ENCODE measurements at regions not wholly inside any gene's neighbourhood (a gene's known extent, or its start where the extent isn't known, plus 50 kb on each side); places are given as distances from the start of the nearest gene placed in this dataset.
A peak's percentile ranks its signal among the peaks of the same experiment; 100 is the strongest.
"Not testable (repeated sequence)": the region's sequence is repeated elsewhere in the genome, so short reads cannot be mapped to it uniquely, and the experiment has no call there.

DNA sequence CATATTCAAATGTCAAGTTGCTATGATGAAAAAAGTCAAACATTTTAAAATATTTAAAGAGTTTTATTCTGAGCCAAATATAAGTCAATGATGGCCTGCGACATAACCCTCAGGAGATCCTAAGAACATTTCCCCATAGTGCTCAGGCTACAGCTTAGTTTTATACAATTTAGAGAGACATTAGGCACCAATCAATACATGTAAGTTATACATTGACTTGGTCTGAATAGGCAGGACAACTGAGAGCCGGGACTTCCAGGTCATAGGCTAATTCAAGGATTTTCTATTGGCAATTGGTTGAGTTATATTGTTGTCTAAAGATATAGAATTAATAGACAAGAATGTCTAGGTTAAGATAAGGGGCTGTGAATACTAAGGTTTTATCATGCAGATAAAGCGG, 64.5 kb downstream of the UGT2B28 start:
- not testable (repeated sequence) for H3K4me3 Mint-ChIP-seq

DNA sequence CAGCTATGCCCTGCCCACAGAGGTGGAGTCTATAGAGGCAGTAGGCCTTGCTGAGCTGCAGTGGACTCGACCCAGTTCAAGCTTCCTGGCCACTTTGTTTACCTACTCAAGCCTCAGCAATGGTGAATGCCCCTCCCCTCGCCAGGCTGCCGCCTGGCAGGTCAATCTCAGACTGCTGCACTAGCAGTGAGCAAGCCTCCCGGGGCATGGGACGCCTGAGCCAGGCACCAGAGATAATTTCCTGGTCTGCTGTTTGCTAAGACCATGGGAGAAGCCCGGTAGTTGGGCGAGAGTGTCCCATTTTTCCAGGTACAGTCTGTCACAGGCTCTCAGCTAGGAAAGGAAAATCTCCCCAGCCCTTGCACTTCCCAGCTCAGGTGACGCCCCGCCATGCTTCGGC, 68.5 kb downstream of the UGT2B28 start:
- H3K36me3 Mint-ChIP-seq (ENCODE audit: low read depth) = not testable (repeated sequence)

More for the DNA sequence above, 64.5 kb downstream of the UGT2B28 start:
- DNase-seq (ENCODE audit: low read depth, low spot score); H3K27ac Mint-ChIP-seq (ENCODE audit: unreplicated experiment); H3K36me3 Mint-ChIP-seq (ENCODE audit: low read depth); H3K27me3 Mint-ChIP-seq (ENCODE audit: low read depth); H3K9me3 Mint-ChIP-seq; H3K4me1 Mint-ChIP-seq: not testable (repeated sequence)

GRCh38 chr4:69360271-69360670, 80.0 kb downstream of the UGT2B28 start:
- Mint-ChIP-seq H3K27me3 (ENCODE audit: low read depth) (no peaks in the 10 kb centered on the region), H3K9me3 (peaks cover 7% of the 10 kb centered on the region), H3K27ac (ENCODE audit: unreplicated experiment) (no peak overlapping the region), H3K4me3 (no peak overlapping the region), H3K36me3 (ENCODE audit: low read depth) (no peaks in the 10 kb centered on the region), H3K4me1 (no peaks in the 10 kb centered on the region)
- no peak for TF ChIP-seq CTCF (conservative IDR thresholded peaks at IDR 0.05)
- DNase-seq (ENCODE audit: low read depth, low spot score) = no peak

More for the DNA sequence above, 68.5 kb downstream of the UGT2B28 start:
- not testable (repeated sequence) for H3K27ac Mint-ChIP-seq (ENCODE audit: unreplicated experiment); H3K4me1 Mint-ChIP-seq; H3K9me3 Mint-ChIP-seq; H3K4me3 Mint-ChIP-seq; H3K27me3 Mint-ChIP-seq (ENCODE audit: low read depth); DNase-seq (ENCODE audit: low read depth, low spot score)

GRCh38 chr4:69360768-69361167, 80.5 kb downstream of the UGT2B28 start:
- H3K9me3 Mint-ChIP-seq; H3K27me3 Mint-ChIP-seq (ENCODE audit: low read depth); H3K27ac Mint-ChIP-seq (ENCODE audit: unreplicated experiment); H3K36me3 Mint-ChIP-seq (ENCODE audit: low read depth); DNase-seq (ENCODE audit: low read depth, low spot score); H3K4me1 Mint-ChIP-seq; H3K4me3 Mint-ChIP-seq: not testable (repeated sequence)

GRCh38 chr4:69362351-69362750, 82.1 kb downstream of the UGT2B28 start:
- no peak for TF ChIP-seq CTCF (conservative IDR thresholded peaks at IDR 0.05)
- Mint-ChIP-seq H3K9me3 (peaks cover 7% of the 10 kb centered on the region), H3K36me3 (ENCODE audit: low read depth) (no peaks in the 10 kb centered on the region), H3K27ac (ENCODE audit: unreplicated experiment) (no peak overlapping the region), H3K4me1 (no peaks in the 10 kb centered on the region), H3K4me3 (no peak overlapping the region), H3K27me3 (ENCODE audit: low read depth) (no peaks in the 10 kb centered on the region)
- DNase-seq (ENCODE audit: low read depth, low spot score) = no peak

- H3K4me1 Mint-ChIP-seq; H3K4me3 Mint-ChIP-seq; H3K36me3 Mint-ChIP-seq (ENCODE audit: low read depth); H3K27me3 Mint-ChIP-seq (ENCODE audit: low read depth); H3K27ac Mint-ChIP-seq (ENCODE audit: unreplicated experiment); H3K9me3 Mint-ChIP-seq; DNase-seq (ENCODE audit: low read depth, low spot score): not testable (repeated sequence)
These were observed 87.4 kb downstream of the UGT2B28 start for GRCh38 chr4:69367664-69368063.

GRCh38 chr4:69376450-69376849, 96.2 kb downstream of the UGT2B28 start:
- H3K9me3 Mint-ChIP-seq = peaks cover 6% of the 10 kb centered on the region
- no peaks in the 10 kb centered on the region for H3K4me1 Mint-ChIP-seq
- DNase-seq (ENCODE audit: low read depth, low spot score) = no peak
- peak overlapping the region; percentile 51 for H3K27ac Mint-ChIP-seq (ENCODE audit: unreplicated experiment)
- TF ChIP-seq CTCF (conservative IDR thresholded peaks at IDR 0.05) = no peak
- H3K4me3 Mint-ChIP-seq = no peak overlapping the region
- H3K36me3 Mint-ChIP-seq (ENCODE audit: low read depth) = no peaks in the 10 kb centered on the region
- no peaks in the 10 kb centered on the region for H3K27me3 Mint-ChIP-seq (ENCODE audit: low read depth)

- Mint-ChIP-seq H3K36me3 (ENCODE audit: low read depth) (no peaks in the 10 kb centered on the region), H3K9me3 (peaks cover 7% of the 10 kb centered on the region), H3K4me1 (no peaks in the 10 kb centered on the region), H3K27me3 (ENCODE audit: low read depth) (no peaks in the 10 kb centered on the region), H3K4me3 (no peak overlapping the region), H3K27ac (ENCODE audit: unreplicated experiment) (no peak overlapping the region)
- no peak for TF ChIP-seq CTCF (conservative IDR thresholded peaks at IDR 0.05)
- DNase-seq (ENCODE audit: low read depth, low spot score) = no peak
These were observed 97.3 kb downstream of the UGT2B28 start for GRCh38 chr4:69377562-69377961.
